Vagina (tissue), 2 donors: ENCODE measurements at regions not wholly inside any gene's neighbourhood (a gene's known extent, or its start where the extent isn't known, plus 50 kb on each side); places are given as distances from the start of the nearest gene placed in this dataset.

ENCODE experiments used
- POLR2A ChIP-seq, 2 donors: fragments of 450-650 bp; IDR thresholded peaks; one replicate each; pipeline ENCODE4 v1.6.1; 2017; ENCODE audit warnings: antibody characterized with exemption in 2 of 2, mild to moderate bottlenecking in 2 of 2, moderate library complexity in 2 of 2
- TF ChIP-seq, protein P1 (sequence below), 3 experiments: fragments of 450-650 bp in 2 of 3; fragments of 200-600 bp in 1 of 3; sonication (generic) in 1 of 3; IDR thresholded peaks; one replicate each; pipeline ENCODE4 v1.5.1; 2017 to 2019; ENCODE audit warnings: antibody characterized with exemption in 3 of 3, mild to moderate bottlenecking in 2 of 3, moderate library complexity in 2 of 3

DNA sequence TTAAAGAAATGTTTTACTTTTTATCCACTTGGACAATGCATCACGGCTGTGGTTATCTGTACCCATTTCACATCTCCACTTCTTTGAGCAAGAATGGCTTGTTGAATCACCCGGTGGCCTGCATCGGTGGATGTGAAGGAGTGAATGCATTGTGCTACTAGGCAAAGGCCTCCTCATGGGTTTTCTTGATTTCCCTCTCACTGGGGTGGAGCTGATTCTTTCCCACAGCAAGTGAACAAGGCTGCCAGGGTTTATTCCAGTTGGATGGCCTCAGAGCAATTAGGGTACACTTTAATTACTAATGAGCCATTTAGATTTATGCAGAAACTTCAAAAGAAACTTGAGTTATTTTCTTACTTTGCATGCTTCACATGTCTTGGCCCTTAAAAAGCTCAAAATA lies 387.1 kb downstream of the RND3 start:
- TF ChIP-seq, protein P1, sequence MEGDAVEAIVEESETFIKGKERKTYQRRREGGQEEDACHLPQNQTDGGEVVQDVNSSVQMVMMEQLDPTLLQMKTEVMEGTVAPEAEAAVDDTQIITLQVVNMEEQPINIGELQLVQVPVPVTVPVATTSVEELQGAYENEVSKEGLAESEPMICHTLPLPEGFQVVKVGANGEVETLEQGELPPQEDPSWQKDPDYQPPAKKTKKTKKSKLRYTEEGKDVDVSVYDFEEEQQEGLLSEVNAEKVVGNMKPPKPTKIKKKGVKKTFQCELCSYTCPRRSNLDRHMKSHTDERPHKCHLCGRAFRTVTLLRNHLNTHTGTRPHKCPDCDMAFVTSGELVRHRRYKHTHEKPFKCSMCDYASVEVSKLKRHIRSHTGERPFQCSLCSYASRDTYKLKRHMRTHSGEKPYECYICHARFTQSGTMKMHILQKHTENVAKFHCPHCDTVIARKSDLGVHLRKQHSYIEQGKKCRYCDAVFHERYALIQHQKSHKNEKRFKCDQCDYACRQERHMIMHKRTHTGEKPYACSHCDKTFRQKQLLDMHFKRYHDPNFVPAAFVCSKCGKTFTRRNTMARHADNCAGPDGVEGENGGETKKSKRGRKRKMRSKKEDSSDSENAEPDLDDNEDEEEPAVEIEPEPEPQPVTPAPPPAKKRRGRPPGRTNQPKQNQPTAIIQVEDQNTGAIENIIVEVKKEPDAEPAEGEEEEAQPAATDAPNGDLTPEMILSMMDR (IDR thresholded peaks at IDR 0.05): no peak
- TF ChIP-seq POLR2A (IDR thresholded peaks at IDR 0.05): no peak
